ENCODE measurements at regions not wholly inside any gene's neighbourhood (a gene's known extent, or its start where the extent isn't known, plus 50 kb on each side); places are given as distances from the start of the nearest gene placed in this dataset.

DNA sequence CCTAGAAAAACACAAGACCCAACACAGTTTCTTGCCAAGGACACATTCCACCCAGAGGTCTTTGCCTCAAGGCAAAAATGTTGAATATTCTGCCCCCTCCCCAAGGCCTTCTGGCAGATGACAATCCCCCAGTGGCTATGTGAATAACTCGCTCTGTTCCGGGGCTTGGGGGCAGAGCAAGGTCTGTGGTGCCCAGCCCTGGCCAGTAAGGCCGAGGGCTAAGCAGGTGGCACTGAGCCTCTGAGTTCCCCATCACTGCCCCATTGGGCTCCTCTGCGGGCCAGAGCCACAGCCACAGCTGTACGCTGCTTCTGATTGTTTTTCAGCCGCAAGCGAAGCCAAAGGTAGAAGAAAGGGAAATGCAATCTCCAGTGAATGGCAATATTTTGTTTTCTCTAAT, 567.9 kb downstream of the CCDC171 start:
- H3K27me3 ChIP-seq (ENCODE audit: control insufficient read depth, low read length): no peaks in the 10 kb centered on the region
- H3K36me3 ChIP-seq (ENCODE audit: control insufficient read depth, low read length): no peaks in the 10 kb centered on the region
- H3K9me2 ChIP-seq (replicated peaks; ENCODE audit: control insufficient read depth, low read length): no peaks in the 10 kb centered on the region
- H3K4me3 ChIP-seq (ENCODE audit: low read length): no peak overlapping the region
- no peak for TF ChIP-seq EZH2phosphoT487 (IDR thresholded peaks at IDR 0.05; ENCODE audit: borderline replicate concordance, low read length)
- TF ChIP-seq, protein P1, sequence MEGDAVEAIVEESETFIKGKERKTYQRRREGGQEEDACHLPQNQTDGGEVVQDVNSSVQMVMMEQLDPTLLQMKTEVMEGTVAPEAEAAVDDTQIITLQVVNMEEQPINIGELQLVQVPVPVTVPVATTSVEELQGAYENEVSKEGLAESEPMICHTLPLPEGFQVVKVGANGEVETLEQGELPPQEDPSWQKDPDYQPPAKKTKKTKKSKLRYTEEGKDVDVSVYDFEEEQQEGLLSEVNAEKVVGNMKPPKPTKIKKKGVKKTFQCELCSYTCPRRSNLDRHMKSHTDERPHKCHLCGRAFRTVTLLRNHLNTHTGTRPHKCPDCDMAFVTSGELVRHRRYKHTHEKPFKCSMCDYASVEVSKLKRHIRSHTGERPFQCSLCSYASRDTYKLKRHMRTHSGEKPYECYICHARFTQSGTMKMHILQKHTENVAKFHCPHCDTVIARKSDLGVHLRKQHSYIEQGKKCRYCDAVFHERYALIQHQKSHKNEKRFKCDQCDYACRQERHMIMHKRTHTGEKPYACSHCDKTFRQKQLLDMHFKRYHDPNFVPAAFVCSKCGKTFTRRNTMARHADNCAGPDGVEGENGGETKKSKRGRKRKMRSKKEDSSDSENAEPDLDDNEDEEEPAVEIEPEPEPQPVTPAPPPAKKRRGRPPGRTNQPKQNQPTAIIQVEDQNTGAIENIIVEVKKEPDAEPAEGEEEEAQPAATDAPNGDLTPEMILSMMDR (IDR thresholded peaks at IDR 0.05; ENCODE audit: low read depth, low read length, poor library complexity, severe bottlenecking): no peak
- no peaks in the 10 kb centered on the region for H3F3A ChIP-seq (ENCODE audit: control insufficient read depth, insufficient read depth)
- H3K4me2 ChIP-seq (ENCODE audit: low read length): no peak overlapping the region
- no peaks in the 10 kb centered on the region for H4K20me1 ChIP-seq (ENCODE audit: control insufficient read depth, insufficient read depth, low read depth, low read length)
- H3K79me2 ChIP-seq (ENCODE audit: control insufficient read depth, low read length): no peaks in the 10 kb centered on the region
- H3K9me3 ChIP-seq (ENCODE audit: control insufficient read depth, insufficient read depth, low read length): no peaks in the 10 kb centered on the region
- H3K27ac ChIP-seq (ENCODE audit: low read depth, low read length): no peak overlapping the region
- no peaks in the 10 kb centered on the region for H3K4me1 ChIP-seq (ENCODE audit: control insufficient read depth, low read length)

DNA sequence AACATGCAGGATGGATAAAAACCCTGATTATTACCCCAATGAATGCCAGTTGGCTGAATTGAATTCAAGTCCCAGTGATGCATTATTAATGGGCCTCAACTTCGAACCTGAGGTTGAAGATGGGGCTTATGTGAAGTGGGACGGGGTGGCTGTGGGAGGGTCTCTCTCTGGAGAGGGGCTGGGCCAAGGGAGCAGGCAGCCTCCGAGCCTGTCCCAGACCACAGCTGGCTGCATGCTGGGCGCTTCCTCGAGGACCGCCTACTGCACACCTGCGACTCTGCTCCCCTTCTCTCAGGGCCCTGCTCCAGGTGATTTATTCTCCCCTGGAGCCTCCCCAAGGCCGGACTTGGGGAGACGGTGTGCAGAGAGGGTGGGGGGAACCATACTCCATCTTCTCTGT, 568.3 kb downstream of the CCDC171 start:
- TF ChIP-seq EZH2phosphoT487 (IDR thresholded peaks at IDR 0.05; ENCODE audit: borderline replicate concordance, low read length): no peak
- TF ChIP-seq, protein P1 (IDR thresholded peaks at IDR 0.05; ENCODE audit: low read depth, low read length, poor library complexity, severe bottlenecking): no peak
- Histone ChIP-seq H3F3A (ENCODE audit: control insufficient read depth, insufficient read depth) (no peaks in the 10 kb centered on the region), H3K79me2 (ENCODE audit: control insufficient read depth, low read length) (no peaks in the 10 kb centered on the region), H3K27ac (ENCODE audit: low read depth, low read length) (no peak overlapping the region), H3K36me3 (ENCODE audit: control insufficient read depth, low read length) (no peaks in the 10 kb centered on the region), H4K20me1 (ENCODE audit: control insufficient read depth, insufficient read depth, low read depth, low read length) (no peaks in the 10 kb centered on the region), H3K4me2 (ENCODE audit: low read length) (no peak overlapping the region), H3K9me3 (ENCODE audit: control insufficient read depth, insufficient read depth, low read length) (no peaks in the 10 kb centered on the region), H3K4me1 (ENCODE audit: control insufficient read depth, low read length) (no peaks in the 10 kb centered on the region), H3K27me3 (ENCODE audit: control insufficient read depth, low read length) (no peaks in the 10 kb centered on the region), H3K9me2 (replicated peaks; ENCODE audit: control insufficient read depth, low read length) (no peaks in the 10 kb centered on the region), H3K4me3 (ENCODE audit: low read length) (no peak overlapping the region)

DNA sequence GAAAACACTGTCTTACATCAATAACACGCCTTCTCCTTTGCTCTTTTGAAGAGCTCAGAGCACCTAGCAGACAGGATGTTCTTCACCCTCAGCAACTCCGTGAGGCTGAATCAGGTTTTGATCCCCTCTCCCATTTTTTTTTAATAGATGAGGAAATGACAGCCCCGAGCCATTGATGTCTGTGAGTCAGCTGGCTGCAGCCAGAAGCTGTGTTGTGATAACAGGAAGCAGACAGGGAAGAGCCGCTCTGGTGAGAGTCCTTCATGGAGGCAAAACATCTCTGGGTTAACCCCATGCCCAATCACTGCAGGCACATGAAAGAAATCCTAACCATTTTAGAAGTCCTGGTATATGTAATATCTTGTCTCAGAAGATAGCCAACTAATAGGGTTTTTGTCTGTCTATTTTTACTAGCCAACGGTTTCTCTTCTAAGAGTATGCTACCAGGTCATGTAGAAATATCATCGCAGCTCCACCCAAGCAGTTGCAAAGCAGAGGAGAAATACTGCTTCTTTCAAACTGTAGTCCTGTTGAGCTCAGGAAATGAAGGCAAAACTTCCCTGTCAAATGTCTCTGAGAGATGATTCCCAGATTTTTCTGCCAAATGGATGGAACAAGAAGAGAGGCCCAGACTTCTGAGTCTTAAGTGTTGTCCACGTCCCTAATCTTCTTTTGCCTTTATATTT, 568.9 kb downstream of the CCDC171 start:
- Histone ChIP-seq H3F3A (ENCODE audit: control insufficient read depth, insufficient read depth) (no peaks in the 10 kb centered on the region), H3K27ac (ENCODE audit: low read depth, low read length) (no peak overlapping the region), H3K27me3 (ENCODE audit: control insufficient read depth, low read length) (no peaks in the 10 kb centered on the region), H3K4me2 (ENCODE audit: low read length) (no peak overlapping the region), H3K9me2 (replicated peaks; ENCODE audit: control insufficient read depth, low read length) (no peaks in the 10 kb centered on the region), H4K20me1 (ENCODE audit: control insufficient read depth, insufficient read depth, low read depth, low read length) (no peaks in the 10 kb centered on the region), H3K4me1 (ENCODE audit: control insufficient read depth, low read length) (no peaks in the 10 kb centered on the region), H3K36me3 (ENCODE audit: control insufficient read depth, low read length) (no peaks in the 10 kb centered on the region), H3K4me3 (ENCODE audit: low read length) (no peak overlapping the region), H3K9me3 (ENCODE audit: control insufficient read depth, insufficient read depth, low read length) (no peaks in the 10 kb centered on the region), H3K79me2 (ENCODE audit: control insufficient read depth, low read length) (no peaks in the 10 kb centered on the region)
- no peak for TF ChIP-seq EZH2phosphoT487 (IDR thresholded peaks at IDR 0.05; ENCODE audit: borderline replicate concordance, low read length)
- TF ChIP-seq, protein P1 (IDR thresholded peaks at IDR 0.05; ENCODE audit: low read depth, low read length, poor library complexity, severe bottlenecking): no peak
